Thoracic aorta (tissue), 2 donors: ENCODE measurements at regions not wholly inside any gene's neighbourhood (a gene's known extent, or its start where the extent isn't known, plus 50 kb on each side); places are given as distances from the start of the nearest gene placed in this dataset.

Experiments
- ATAC-seq: fragments of 150-250 bp; one replicate; pipeline ENCODE4 v1.8.0; 2017; ENCODE audit warnings: low read depth; ENCODE audit not compliant: insufficient number of reproducible peaks, low FRiP score
- DNase-seq: peaks from one replicate; pipeline ENCODE4 v3.0.0-alpha.2; 2020; ENCODE audit warnings: low spot score
- H3K27ac ChIP-seq, 2 donors: fragments of 200-600 bp; sonication (generic); 1 replicate in 1 of 2; 2 replicates in 1 of 2; pipeline ENCODE4 v1.5.1; 2016; ENCODE audit warnings: mild to moderate bottlenecking in 2 of 2, moderate library complexity in 2 of 2
- H3K27me3 ChIP-seq: fragments of 200-600 bp; sonication (generic); replicated peaks from 2 replicates; pipeline ENCODE4 v1.6.0; 2016; ENCODE audit warnings: mild to moderate bottlenecking; ENCODE audit not compliant: insufficient read depth
- H3K36me3 ChIP-seq: fragments of 200-600 bp; sonication (generic); one replicate; pipeline ENCODE4 v1.5.1; 2016
- H3K4me1 ChIP-seq, 2 donors: fragments of 200-600 bp; sonication (generic); 1 replicate in 1 of 2; 2 replicates in 1 of 2; pipeline versions ENCODE4 v1.5.1 to v1.6.0; 2016; ENCODE audit warnings: low read depth in 2 of 2, mild to moderate bottlenecking in 1 of 2; ENCODE audit not compliant: control insufficient read depth in 1 of 2
- H3K4me3 ChIP-seq: fragments of 200-600 bp; sonication (generic); 2 replicates; pipeline ENCODE4 v1.5.1; 2016; ENCODE audit warnings: mild to moderate bottlenecking
- H3K9me3 ChIP-seq: fragments of 200-600 bp; sonication (generic); 2 replicates; pipeline ENCODE4 v1.5.1; 2016
- TF ChIP-seq, protein P1 (sequence below): fragments of 200-600 bp; sonication (generic); IDR thresholded peaks from one replicate; pipeline ENCODE4 v1.5.1; 2019; ENCODE audit warnings: antibody characterized with exemption

DNA sequence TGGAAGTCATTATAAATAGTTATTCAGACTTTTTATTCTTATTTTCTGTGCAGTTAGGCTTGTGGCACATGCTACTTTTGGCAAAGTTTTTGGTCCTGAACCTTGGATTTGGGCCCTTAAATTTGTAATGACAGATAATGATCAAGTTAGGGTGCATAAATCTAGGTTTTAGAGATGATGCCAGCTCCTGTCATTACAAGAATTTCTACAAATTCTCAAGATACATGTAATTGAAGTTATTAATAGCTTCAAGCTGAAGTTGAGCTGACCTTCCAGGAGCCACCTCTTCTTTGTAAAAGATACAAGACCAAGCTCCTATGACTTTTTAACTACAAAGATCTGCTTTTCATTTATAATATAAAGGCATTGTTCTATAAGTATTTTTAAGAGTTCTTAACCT, 255.6 kb upstream of the UGT8 start:
- Histone ChIP-seq H3K27me3 (no peaks in the 10 kb centered on the region), H3K27ac (no peak overlapping the region), H3K9me3 (no peaks in the 10 kb centered on the region), H3K4me3 (no peak overlapping the region), H3K4me1 (no peaks in the 10 kb centered on the region), H3K36me3 (no peaks in the 10 kb centered on the region)
- DNase-seq (no peak), ATAC-seq (no peak)
- TF ChIP-seq, protein P1, sequence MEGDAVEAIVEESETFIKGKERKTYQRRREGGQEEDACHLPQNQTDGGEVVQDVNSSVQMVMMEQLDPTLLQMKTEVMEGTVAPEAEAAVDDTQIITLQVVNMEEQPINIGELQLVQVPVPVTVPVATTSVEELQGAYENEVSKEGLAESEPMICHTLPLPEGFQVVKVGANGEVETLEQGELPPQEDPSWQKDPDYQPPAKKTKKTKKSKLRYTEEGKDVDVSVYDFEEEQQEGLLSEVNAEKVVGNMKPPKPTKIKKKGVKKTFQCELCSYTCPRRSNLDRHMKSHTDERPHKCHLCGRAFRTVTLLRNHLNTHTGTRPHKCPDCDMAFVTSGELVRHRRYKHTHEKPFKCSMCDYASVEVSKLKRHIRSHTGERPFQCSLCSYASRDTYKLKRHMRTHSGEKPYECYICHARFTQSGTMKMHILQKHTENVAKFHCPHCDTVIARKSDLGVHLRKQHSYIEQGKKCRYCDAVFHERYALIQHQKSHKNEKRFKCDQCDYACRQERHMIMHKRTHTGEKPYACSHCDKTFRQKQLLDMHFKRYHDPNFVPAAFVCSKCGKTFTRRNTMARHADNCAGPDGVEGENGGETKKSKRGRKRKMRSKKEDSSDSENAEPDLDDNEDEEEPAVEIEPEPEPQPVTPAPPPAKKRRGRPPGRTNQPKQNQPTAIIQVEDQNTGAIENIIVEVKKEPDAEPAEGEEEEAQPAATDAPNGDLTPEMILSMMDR = no peak

DNA sequence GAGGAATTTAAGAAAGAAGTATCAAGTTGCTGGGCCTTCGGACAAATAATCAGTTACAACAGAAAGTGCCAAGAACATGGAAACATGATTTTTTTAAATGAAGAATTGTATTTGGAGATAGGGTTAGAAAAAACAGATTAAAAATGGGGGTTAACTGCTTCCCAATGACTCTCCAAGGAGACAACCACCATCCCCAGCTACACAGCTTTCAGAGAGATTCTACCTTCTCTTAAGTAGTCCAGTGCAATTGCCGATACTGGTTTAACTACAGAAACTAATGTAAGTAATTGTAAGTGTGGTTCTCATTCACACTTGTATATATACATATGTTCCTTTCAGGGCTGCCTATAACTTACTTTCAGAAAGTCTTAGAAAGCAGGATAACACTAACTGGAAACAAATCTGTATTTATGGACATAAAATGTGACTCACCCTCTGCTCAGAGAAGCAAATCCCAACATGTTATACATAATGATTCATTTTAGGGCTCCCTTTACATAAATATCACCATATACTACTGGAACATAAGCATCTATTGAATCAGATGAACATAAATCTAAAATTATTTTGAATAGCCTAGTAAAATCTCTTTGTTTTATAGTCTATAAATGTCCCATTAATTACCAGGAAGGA, 248.9 kb upstream of the UGT8 start:
- H3K27ac ChIP-seq = no peak overlapping the region
- H3K9me3 ChIP-seq = peaks cover 6% of the 10 kb centered on the region
- no peaks in the 10 kb centered on the region for H3K27me3 ChIP-seq
- DNase-seq (no peak), ATAC-seq (no peak)
- TF ChIP-seq, protein P1 = no peak
- no peaks in the 10 kb centered on the region for H3K36me3 ChIP-seq
- H3K4me1 ChIP-seq = no peaks in the 10 kb centered on the region
- no peak overlapping the region for H3K4me3 ChIP-seq

DNA sequence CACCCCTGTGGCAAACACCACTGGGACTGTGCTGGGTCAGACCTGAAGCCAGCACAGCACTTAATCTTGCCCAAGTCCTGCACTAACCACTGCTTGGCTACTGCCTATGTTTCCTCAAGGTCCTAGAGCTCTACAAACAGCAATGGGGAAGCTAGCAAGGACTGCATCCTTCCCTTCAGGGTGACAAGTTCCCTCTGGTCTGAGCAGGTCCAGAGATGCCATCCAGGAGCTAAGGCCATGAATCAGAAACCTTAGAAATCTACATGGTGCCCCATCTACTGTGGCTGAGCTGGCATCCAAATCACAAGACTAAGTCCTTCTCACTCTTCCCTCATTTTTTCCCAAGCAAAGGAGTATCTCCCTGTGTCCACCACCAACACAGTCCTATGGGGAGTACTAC, 239.7 kb upstream of the UGT8 start:
- no peak for ATAC-seq

DNA sequence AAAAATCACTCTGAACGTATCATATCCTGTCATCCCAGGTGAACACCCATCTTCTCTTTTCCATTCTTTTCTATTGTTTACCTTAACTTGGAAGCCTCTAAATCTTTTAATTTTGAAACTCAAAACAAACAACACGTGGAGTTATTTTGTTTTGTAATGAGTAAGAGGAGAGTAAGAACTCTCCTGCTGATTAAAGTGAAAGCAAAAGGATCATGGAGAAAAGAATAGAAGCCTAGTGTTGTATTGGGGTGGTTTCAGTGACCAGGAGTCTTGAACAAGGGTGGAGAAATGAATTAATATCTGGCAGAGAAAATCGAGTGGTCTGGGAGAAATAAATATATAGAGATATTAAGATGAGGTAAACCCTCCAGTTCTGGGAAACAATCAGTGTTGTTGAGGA, 237.4 kb upstream of the UGT8 start:
- ATAC-seq (no peak), DNase-seq (no peak)
- H3K36me3 ChIP-seq = no peaks in the 10 kb centered on the region
- H3K27me3 ChIP-seq = no peaks in the 10 kb centered on the region
- TF ChIP-seq, protein P1 = no peak
- no peaks in the 10 kb centered on the region for H3K9me3 ChIP-seq
- H3K4me1 ChIP-seq = peaks cover 0 to 4% of the 10 kb centered on the region in 2 donors
- H3K4me3 ChIP-seq = no peak overlapping the region
- H3K27ac ChIP-seq = no peak overlapping the region

More for the DNA sequence above, 239.7 kb upstream of the UGT8 start:
- TF ChIP-seq, protein P1 = no peak
- Histone ChIP-seq H3K27me3 (no peaks in the 10 kb centered on the region), H3K9me3 (no peaks in the 10 kb centered on the region), H3K27ac (no peak overlapping the region), H3K4me3 (no peak overlapping the region), H3K4me1 (no peaks in the 10 kb centered on the region), H3K36me3 (no peaks in the 10 kb centered on the region)
- no peak for DNase-seq

DNA sequence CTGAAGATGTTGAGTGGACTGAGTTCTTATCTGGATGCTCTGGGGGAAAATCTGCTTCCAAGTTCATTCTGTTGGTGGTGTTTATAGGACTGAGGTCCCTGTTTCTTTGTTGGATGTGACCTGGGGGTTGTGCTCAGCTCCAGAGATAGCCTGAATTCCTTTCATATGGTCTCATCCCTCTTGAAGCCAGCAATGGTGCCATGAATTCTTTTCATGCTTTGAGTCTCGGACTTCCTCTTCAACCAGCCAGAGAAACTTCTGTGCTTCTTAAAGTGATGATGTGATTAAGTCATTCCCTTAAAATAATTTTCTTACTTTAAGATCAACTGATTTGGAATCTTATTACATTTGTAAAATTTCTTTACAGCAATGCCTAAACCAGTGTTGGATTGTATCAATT, 233.8 kb upstream of the UGT8 start:
- Histone ChIP-seq H3K4me3 (no peak overlapping the region), H3K4me1 (peaks cover 0 to 4% of the 10 kb centered on the region in 2 donors), H3K27me3 (no peaks in the 10 kb centered on the region), H3K27ac (peak overlapping the region in 1 of 2 donors; percentile 33), H3K9me3 (no peaks in the 10 kb centered on the region), H3K36me3 (no peaks in the 10 kb centered on the region)
- no peak for DNase-seq
- TF ChIP-seq, protein P1 = no peak
- no peak for ATAC-seq
